B cell (primary cell): ENCODE measurements at regions not wholly inside any gene's neighbourhood (a gene's known extent, or its start where the extent isn't known, plus 50 kb on each side); places are given as distances from the start of the nearest gene placed in this dataset.
"Not testable (repeated sequence)": the region's sequence is repeated elsewhere in the genome, so short reads cannot be mapped to it uniquely, and the experiment has no call there.

Experiments
- EZH2 ChIP-seq: IDR thresholded peaks from 2 replicates; pipeline ENCODE4 v1.6.1; 2012; ENCODE audit warnings: borderline replicate concordance, low read depth, mild to moderate bottlenecking, moderate library complexity, low read length; ENCODE audit not compliant: insufficient read depth, poor library complexity, severe bottlenecking
- TF ChIP-seq, protein P1 (sequence below): fragments of 200-600 bp; IDR thresholded peaks from one replicate; pipeline ENCODE4 v1.8.0; 2022; ENCODE audit warnings: antibody characterized with exemption, mild to moderate bottlenecking

DNA sequence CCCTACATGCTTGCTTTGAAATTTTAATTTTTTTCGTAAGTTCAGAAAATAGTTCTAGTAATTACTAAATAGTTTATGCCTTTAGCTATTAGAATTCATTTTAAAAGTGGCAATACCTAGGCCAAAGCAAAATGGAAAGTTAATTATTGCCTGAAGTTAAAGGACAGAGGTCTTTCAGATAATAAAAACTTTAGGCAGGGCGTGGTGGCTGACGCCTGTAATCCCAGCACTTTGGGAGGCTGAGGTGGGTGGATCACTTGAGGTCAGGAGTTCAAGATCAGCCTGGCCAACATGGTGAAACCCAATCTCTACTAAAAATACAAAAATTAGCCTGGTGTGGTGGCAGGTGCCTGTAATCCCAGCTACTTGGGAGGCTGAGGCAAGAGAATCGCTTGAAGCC, 65.9 kb upstream of the MARCKS start:
- TF ChIP-seq, protein P1, sequence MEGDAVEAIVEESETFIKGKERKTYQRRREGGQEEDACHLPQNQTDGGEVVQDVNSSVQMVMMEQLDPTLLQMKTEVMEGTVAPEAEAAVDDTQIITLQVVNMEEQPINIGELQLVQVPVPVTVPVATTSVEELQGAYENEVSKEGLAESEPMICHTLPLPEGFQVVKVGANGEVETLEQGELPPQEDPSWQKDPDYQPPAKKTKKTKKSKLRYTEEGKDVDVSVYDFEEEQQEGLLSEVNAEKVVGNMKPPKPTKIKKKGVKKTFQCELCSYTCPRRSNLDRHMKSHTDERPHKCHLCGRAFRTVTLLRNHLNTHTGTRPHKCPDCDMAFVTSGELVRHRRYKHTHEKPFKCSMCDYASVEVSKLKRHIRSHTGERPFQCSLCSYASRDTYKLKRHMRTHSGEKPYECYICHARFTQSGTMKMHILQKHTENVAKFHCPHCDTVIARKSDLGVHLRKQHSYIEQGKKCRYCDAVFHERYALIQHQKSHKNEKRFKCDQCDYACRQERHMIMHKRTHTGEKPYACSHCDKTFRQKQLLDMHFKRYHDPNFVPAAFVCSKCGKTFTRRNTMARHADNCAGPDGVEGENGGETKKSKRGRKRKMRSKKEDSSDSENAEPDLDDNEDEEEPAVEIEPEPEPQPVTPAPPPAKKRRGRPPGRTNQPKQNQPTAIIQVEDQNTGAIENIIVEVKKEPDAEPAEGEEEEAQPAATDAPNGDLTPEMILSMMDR = not testable (repeated sequence)
- not testable (repeated sequence) for TF ChIP-seq EZH2
